ENCODE measurements at regions not wholly inside any gene's neighbourhood (a gene's known extent, or its start where the extent isn't known, plus 50 kb on each side); places are given as distances from the start of the nearest gene placed in this dataset.

GRCh38 chr1:224850446-224850845, 79.0 kb upstream of the DNAH14 start:
- DNase-seq = no peak

- DNase-seq = peak in 1 of 4 experiments; percentile 10
Measured at GRCh38 chr1:224851210-224851847, 78.1 kb upstream of the DNAH14 start.

- no peak for DNase-seq
Measured at GRCh38 chr1:224851848-224852261, 77.6 kb upstream of the DNAH14 start.

- no peak for DNase-seq
Measured at GRCh38 chr1:224852901-224853568, 76.4 kb upstream of the DNAH14 start.

- DNase-seq = no peak
Measured at GRCh38 chr1:224856973-224857372, 72.5 kb upstream of the DNAH14 start.

GRCh38 chr1:224859651-224860050, 69.8 kb upstream of the DNAH14 start:
- DNase-seq = no peak

- no peak for DNase-seq
Measured at GRCh38 chr1:224860488-224861338, 68.8 kb upstream of the DNAH14 start.

- no peak for DNase-seq
Measured at GRCh38 chr1:224861339-224861716, 68.1 kb upstream of the DNAH14 start.

GRCh38 chr1:224863486-224863885, 66.0 kb upstream of the DNAH14 start:
- DNase-seq = no peak

GRCh38 chr1:224864006-224864405, 65.5 kb upstream of the DNAH14 start:
- DNase-seq = no peak

- no peak for DNase-seq
Measured at GRCh38 chr1:224865510-224865909, 64.0 kb upstream of the DNAH14 start.

GRCh38 chr1:224866940-224867339, 62.5 kb upstream of the DNAH14 start:
- no peak for DNase-seq

GRCh38 chr1:224867715-224868114, 61.8 kb upstream of the DNAH14 start:
- DNase-seq = no peak

GRCh38 chr1:224872832-224873433, 56.5 kb upstream of the DNAH14 start:
- no peak for DNase-seq

GRCh38 chr1:224873434-224874369, 55.8 kb upstream of the DNAH14 start:
- DNase-seq = no peak

GRCh38 chr1:224874775-224875174, 54.7 kb upstream of the DNAH14 start:
- DNase-seq = no peak

- no peak for DNase-seq
Measured at GRCh38 chr1:224879162-224879803, 50.2 kb upstream of the DNAH14 start.

All from activated CD4-positive, CD25-positive, alpha-beta regulatory T cell (primary cell).